NOMO-1 treated with DMSO at 0.1 percent for 48 hours (cell line): ENCODE measurements at regions not wholly inside any gene's neighbourhood (a gene's known extent, or its start where the extent isn't known, plus 50 kb on each side); places are given as distances from the start of the nearest gene placed in this dataset.

Experiments used
- DNase-seq: peaks from one replicate; lab custom pipeline; 2025; ENCODE audit not compliant: unreplicated experiment; lab: John Stamatoyannopoulos, UW

DNA sequence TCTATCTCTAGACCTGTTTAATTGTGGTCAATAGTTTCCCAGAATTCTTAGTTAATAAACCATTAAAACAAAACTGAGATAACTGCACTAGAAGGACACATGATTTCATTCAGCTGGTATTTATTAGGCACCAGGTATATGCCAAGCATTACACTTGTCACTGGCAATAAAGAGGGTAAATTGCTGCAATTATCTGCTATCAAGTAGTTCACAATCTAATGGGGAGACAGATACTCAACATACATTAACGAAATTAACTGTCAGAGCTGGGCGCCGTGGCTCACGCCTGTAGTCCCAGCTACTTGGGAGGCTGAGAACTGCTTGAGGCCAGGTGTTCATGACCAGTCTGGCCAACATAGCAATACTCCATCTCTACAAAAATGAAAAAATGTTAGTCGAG lies 71.7 kb upstream of the WIPF1 start:
- no peak for DNase-seq

DNA sequence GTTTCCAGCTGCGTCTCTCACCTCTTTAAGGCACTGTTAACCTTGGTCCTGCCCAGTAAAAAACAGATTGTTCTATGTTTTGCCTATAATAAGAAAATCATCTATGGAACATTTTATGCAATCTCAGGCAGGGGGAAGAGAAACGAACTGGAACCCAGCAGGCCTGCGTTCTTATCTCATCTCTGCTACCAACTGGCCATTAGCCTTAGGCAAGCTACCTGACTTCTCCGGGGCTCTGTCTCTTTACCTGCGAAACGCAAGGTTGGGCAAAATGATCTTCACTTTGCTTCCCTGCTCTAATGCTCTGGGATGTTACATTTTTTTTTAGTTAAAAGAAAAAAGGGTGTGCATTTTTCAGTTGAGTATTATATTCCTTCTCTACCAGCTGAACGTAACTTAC lies 70.5 kb upstream of the WIPF1 start:
- no peak for DNase-seq

GRCh38 chr2:174667250-174667860 lies 69.8 kb upstream of the WIPF1 start:
- DNase-seq = no peak

GRCh38 chr2:174666845-174667244 lies 69.2 kb upstream of the WIPF1 start:
- peak; percentile 15 for DNase-seq

DNA sequence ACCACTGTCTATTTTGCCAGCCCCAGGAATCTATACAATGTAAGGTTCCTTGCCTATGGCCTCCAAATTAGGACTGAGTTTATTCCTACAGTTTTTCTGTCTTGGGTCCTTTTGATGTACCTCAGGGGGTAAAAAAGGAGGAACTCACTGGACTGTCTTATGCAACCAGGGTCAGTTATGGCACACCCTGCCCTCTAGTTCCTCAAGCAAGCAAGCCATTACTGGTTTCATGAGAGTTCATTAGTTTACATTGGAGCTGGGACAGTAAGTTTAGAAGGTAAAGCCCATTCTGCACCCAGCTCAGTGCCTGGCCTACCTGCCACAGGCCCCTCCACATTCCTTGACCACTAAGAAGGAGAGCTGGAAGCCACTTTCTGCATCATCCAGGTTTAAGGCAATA lies 68.7 kb upstream of the WIPF1 start:
- peak; percentile 92 for DNase-seq

DNA sequence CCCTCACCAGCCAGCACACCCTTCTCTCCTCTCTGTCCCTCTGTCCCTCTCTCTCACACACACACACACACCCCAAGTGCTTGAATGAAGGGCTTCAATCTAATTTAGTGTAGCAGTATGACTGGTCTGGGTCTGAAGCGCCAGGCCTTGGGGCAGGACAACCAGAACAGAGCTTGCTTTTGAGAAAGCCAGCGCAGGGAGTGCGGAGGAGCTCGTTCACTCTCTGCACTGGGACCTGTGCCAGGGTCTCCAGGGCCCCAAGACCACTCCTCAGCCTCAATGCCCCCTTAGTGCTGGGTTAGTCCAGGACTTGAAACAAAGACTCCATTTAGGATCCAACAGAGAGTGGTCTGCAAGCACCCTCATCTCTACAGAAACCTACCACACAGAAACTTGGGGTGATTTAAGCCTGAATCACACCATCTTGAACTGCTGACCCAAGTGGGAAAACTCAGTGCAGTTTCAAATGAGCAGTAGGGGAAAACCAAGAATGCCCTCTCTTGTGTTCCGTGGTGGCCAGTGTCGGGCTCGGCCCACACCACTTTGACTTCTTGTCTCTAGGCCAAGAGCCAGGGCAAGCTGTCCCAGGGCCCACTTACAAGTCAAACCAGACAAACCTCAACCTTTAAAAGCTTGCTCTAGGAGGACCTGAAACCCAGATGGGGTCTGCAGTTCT lies 66.6 kb upstream of the WIPF1 start:
- no peak for DNase-seq

GRCh38 chr2:174663550-174663949 lies 65.9 kb upstream of the WIPF1 start:
- DNase-seq = peak; percentile 5

DNA sequence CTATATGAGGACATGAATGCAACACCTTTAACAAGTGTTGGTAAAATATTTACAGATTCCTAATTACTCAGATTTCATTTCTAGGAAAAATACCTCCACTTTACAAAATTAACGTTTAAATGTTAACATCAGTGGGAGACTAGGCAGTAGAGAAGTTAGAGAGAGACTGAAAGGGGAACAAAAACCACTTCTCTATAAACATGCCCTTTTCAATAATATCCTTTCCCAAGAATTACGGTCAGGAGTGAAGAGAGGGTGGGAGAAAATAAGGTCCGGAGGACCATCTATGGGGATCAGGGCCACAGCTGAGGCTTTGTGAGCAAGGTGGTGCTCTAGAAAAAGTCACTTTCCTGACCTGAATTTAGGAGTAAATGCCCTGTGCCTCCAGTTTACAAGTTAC lies 65.3 kb upstream of the WIPF1 start:
- peak; percentile 28 for DNase-seq

- DNase-seq = no peak
Measured at GRCh38 chr2:174662459-174662858, 64.9 kb upstream of the WIPF1 start.

GRCh38 chr2:174660984-174661675 lies 63.5 kb upstream of the WIPF1 start:
- DNase-seq = no peak

GRCh38 chr2:174659069-174659900 lies 61.7 kb upstream of the WIPF1 start:
- no peak for DNase-seq

DNA sequence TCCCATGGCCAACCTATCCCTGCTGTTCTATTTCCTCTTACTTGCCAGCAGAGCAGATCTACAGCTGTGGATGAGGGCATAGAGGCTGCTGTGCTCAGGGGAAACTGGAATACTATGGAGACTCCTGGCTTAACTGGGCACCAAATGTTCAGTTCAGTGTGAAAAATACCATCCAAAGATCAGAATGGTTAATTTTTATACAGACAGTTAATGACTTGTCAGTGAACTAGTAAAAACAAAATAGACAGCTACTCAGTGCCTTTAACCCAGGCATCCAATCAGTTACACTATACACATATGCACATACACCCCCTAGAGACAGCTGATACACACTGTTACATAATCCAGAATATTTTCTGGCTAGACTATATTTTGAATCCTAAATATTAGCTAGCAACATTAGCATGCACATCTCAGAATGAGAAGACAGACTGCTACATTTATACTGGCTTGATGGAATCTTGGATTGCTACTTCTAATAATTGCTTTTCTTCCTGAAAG lies 59.1 kb upstream of the WIPF1 start:
- DNase-seq = no peak

DNA sequence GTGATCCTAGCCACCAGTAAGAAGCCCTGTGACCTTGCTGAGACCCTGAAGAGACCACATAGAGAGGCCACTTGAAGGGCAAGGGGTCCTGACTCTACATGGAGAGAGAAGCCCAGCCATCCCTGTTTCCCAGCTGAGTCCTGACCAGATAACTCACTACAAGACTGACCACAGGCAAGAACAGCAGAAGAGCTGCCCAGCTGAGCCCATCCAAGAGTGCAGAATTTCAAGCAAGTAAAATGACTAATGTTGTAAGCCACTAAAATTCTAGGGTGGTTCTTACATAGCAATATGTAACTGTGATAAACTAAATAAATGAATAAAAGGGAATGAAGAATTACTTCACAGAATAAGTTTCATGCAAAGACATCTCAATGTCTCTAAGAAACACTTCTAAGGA lies 58.4 kb upstream of the WIPF1 start:
- DNase-seq = no peak

DNA sequence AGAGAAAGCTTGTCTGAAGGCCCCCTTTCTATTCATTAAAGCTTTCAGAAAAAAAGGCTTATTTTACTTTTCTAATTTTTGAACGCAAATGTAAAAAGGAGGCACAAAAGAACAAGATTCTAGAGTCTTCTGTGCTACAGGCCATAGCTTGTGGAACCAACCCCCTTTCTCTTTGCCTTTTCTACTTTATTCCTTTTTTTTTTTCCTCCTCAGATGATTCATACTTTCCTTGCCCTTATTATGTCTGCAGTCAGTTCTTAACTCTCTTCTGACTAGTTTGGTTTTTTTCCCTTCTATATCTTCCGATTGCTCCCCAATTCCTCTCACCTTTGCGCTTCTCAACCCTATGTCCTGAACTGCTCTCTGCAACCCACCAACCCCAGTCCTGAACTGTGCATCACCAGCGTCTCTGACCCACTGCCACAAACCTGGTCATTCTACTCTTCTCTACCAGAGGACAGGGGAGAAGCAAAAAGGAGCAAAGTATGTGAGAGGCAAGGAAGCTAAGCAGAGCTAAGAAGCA lies 56.9 kb upstream of the WIPF1 start:
- no peak for DNase-seq

DNA sequence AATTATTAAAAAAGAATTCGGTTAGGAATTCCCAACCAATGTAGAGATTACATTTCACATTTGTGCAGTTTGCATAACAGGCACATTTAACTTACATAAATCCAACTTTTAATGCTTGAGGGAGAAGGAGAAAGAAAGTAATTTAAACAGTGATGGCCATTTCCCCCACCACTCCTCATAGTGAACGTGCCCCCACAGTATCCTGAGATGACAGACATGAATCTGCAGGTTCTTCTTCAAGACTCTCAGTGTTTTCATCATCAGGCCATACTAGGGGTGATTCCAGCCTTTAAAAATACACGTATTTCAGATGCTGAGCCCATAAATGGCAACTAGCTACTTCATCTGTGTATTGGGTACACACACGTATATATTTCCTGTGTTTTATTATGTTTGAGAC lies 51.3 kb upstream of the WIPF1 start:
- DNase-seq = no peak
